ENCODE measurements at regions not wholly inside any gene's neighbourhood (a gene's known extent, or its start where the extent isn't known, plus 50 kb on each side); places are given as distances from the start of the nearest gene placed in this dataset.
"Not testable (repeated sequence)": the region's sequence is repeated elsewhere in the genome, so short reads cannot be mapped to it uniquely, and the experiment has no call there.

DNA sequence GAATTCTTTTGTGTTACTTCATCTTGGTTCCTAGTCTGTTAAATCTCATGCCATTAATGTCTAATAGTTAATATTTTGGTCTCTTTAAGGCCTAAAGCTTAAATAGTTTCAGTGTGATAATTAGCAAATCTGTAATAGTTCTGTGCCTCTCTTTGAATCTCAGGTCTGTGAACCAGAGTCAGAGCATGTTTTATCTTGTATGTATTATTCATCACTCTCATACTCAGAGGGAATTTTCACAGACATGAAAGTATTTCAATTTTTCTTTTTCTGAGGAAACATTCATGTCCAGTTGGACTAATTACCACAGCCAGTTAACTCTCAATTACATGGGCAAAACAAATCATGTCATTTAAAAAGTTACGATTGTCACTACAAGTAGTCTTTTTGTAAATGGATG is 931.9 kb upstream of the SLC39A10 start:
- no peak overlapping the region for H3K4me3 ChIP-seq (ENCODE audit: low read depth, low read length)

DNA sequence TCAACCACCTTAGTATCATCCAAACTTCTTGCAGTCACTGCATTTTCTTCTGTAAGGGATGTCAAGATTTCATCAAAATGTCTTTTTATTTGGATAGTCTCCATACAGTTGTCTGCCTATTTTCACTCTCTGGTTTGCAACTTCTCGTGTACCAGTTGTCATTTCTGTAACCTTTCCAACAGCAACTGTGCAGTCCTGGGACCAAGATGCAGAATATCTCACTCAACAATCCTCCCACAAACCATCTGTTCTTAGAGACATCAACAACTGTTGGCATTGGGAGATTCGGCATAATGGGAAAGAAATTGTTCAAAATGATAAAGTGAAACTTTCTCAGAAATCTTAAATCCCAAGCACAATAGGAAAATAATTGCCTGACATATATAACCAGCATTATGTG is 933.6 kb upstream of the SLC39A10 start:
- H3K4me3 ChIP-seq (ENCODE audit: low read depth, low read length), result no peak overlapping the region

DNA sequence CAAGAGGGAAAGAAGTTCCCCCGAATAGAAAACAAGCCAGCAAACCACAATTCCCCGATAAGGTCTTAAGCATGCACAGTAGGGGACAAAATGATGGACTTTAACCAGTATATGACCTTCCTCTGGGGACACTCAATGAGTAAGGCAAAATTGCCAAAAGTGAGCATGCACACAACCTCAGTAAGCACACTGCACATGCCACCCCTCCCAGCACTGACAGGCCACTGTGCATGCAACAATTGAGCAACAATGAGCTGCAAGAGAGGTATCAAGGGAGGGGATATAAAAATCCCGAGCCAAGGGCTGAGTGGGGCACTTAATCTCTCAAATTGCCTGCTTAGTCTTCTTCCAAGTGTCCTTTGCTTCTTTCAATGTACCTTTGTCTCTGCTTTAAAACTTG is 935.8 kb upstream of the SLC39A10 start:
- H3K4me3 ChIP-seq (ENCODE audit: low read depth, low read length), result no peak overlapping the region

- no peak overlapping the region for H3K4me3 ChIP-seq (ENCODE audit: low read depth, low read length)
Observed at GRCh38 chr2:194720462-194720861, 936.6 kb upstream of the SLC39A10 start.

DNA sequence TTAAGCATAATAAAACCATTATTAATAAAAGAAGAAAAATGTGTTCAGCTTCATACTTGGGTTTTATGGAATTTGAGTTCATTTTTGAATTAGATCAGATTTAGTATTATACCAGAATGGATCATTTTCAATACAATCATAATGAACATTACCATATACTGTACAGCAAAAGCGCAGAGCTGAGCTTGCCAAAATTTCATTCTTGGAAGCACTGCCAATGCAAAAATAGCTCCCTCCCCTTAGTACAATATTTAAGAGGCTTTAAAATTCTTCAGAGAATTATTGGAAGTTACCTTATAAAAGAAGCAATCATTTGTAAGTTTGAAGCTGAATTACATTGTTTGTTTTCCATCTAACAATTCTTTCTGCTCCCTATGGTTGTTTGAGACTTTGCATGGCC is 938.1 kb upstream of the SLC39A10 start:
- no peak overlapping the region for H3K4me3 ChIP-seq (ENCODE audit: low read depth, low read length)

GRCh38 chr2:194714541-194714940 is 942.5 kb upstream of the SLC39A10 start:
- no peak overlapping the region for H3K4me3 ChIP-seq (ENCODE audit: low read depth, low read length)

DNA sequence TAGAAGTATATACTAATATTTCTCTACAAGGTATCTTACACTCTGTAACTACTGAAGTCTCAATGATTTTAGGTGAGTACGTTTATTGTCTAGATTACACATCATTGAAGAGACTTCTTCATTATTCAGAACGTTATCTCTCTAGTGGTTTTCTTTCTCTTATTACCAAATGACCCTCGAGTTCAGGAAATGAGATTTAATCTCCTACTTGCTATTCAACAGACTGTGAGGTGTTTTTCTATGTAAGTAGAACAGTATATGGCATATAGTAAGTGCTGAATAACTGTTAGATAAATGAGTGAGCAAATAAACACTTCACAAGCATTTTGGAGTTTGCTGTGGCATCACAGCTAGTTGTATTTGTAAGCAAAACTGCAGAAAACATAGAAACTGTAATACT is 947.2 kb upstream of the SLC39A10 start:
- no peak overlapping the region for H3K4me3 ChIP-seq (ENCODE audit: low read depth, low read length)

DNA sequence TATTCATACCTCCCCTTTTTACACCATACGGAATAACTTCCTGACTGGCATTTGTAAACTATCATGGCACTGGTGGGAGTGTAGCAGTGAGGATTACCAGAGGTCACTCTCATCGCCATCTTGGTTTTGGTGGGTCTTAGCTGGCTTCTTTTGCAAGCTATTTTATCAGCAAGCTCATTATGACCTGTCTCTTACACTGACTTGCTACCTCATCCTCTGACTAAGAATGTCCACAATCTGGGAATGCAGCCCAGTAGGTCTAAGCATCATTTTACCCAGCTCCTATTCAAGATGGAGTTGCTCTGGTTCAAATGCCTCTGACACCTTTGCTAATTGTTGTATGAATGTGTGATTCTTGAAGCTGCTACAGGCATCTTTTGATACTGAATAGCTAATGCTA is 950.8 kb upstream of the SLC39A10 start:
- H3K4me3 ChIP-seq (ENCODE audit: low read depth, low read length), result no peak overlapping the region

DNA sequence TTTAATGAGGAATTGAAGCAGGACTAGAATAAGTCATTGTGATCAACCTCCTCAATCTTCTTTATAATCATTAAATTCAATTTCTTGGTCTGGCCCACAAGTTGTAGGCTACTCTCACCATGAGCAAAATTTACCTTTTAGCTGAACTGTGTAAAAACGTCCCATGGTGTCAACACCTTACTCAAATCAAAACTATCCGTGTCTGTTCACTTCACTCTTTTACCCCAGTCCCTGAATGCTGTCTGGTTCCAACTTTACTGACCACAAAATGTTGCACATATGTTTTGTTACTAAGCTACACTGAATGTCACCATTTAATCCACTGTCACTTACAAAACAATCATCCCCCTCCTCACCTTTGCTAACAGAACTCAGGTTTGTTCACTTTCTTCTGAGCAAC is 951.6 kb upstream of the SLC39A10 start:
- H3K4me3 ChIP-seq (ENCODE audit: low read depth, low read length), result no peak overlapping the region

GRCh38 chr2:194700726-194701125 is 956.3 kb upstream of the SLC39A10 start:
- no peak overlapping the region for H3K4me3 ChIP-seq (ENCODE audit: low read depth, low read length)

DNA sequence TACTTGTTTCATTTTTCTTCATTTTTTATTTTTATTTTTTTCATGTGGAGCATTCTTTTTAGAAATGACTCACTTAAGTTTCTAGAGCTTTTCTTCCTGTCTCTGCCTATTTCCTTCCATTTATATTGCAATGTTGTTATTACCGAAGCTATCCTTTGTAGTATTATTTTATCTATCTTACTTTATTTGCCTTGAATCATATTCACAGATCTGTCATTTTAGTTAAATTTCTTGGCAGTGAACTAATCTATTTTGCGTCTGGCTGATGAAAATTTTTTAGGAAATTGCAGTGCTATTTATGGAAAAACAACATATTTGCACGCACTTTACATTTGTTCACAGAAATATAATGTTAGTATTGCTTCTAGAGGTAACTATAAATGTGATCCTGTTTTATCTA is 956.9 kb upstream of the SLC39A10 start:
- H3K4me3 ChIP-seq (ENCODE audit: low read depth, low read length), result no peak overlapping the region

DNA sequence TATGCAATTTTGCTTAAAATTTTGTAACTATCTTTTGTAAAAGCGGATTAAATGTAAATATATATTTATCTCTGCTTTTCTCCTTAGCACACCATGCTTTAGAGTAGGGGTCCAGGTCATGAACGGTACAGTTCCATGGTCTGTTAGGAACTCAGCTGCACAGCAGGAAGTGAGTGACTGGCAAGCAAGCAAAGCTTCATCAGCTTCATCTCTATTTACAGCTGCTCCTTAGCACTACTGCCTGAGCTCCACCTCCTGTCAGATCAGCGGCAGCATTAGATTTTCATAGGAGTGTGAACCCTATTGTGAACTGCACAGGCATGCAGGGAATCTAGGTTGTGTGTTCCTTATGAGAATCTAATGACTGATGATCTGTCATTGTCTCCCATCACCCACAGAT is 959.0 kb upstream of the SLC39A10 start:
- H3K4me3 ChIP-seq (ENCODE audit: low read depth, low read length), result no peak overlapping the region

GRCh38 chr2:194697439-194697838 is 959.6 kb upstream of the SLC39A10 start:
- no peak overlapping the region for H3K4me3 ChIP-seq (ENCODE audit: low read depth, low read length)

GRCh38 chr2:194696690-194697089 is 960.3 kb upstream of the SLC39A10 start:
- no peak overlapping the region for H3K4me3 ChIP-seq (ENCODE audit: low read depth, low read length)

- H3K4me3 ChIP-seq (ENCODE audit: low read depth, low read length), result no peak overlapping the region
Observed at GRCh38 chr2:194686569-194686968, 970.5 kb upstream of the SLC39A10 start.

GRCh38 chr2:194674043-194674442 is 983.0 kb upstream of the SLC39A10 start:
- no peak overlapping the region for H3K4me3 ChIP-seq (ENCODE audit: low read depth, low read length)

DNA sequence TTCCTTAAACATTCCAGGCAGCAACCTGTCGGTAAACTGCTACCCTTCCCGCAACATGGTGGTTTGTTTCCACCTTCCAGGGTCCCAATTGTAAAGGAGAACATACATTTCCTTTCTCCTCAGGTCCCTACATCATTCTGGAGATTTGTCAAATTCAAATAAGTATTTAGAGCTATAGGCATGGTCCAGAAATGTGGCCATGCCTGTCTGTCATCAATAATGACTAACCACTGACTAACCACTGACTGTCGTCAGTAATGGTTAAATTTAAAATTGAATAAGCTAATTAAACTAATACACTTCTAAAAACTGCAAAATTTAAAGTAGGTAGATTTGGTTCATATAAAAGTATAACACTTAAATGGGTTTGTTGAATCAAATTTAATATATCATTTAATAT is 984.0 kb upstream of the SLC39A10 start:
- H3K4me3 ChIP-seq (ENCODE audit: low read depth, low read length), result no peak overlapping the region

GRCh38 chr2:194661431-194661830 is 995.6 kb upstream of the SLC39A10 start:
- no peak overlapping the region for H3K4me3 ChIP-seq (ENCODE audit: low read depth, low read length)

- not testable (repeated sequence) for H3K4me3 ChIP-seq (ENCODE audit: low read depth, low read length)
Observed at GRCh38 chr2:194639057-194639456, 1018.0 kb upstream of the SLC39A10 start.

- H3K4me3 ChIP-seq (ENCODE audit: low read depth, low read length), result no peak overlapping the region
Observed at GRCh38 chr2:194621945-194622344, 1035.1 kb upstream of the SLC39A10 start.

- no peak overlapping the region for H3K4me3 ChIP-seq (ENCODE audit: low read depth, low read length)
Observed at GRCh38 chr2:194619366-194619765, 1037.7 kb upstream of the SLC39A10 start.

- no peak overlapping the region for H3K4me3 ChIP-seq (ENCODE audit: low read depth, low read length)
Observed at GRCh38 chr2:194618432-194618831, 1038.6 kb upstream of the SLC39A10 start.

GRCh38 chr2:194616334-194616733 is 1040.7 kb upstream of the SLC39A10 start:
- no peak overlapping the region for H3K4me3 ChIP-seq (ENCODE audit: low read depth, low read length)

DNA sequence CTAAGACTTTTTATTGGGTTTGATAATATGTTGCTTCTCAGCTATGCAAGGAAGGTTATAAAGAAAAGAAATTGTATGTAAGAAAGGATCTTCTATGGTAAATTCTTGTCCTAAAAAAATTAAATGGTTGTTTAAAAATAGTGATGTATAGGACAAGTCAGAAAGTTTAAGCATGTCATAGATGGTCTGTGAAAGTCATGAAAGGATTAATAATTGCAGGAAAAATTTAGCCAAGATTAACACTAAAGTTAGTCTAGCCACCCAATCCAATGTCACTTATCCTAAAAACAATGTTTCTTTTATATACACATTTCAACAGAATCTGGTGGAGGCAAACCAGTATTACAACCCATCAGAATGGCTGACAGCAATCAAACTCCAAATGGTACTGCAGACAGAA is 1046.7 kb upstream of the SLC39A10 start:
- no peak overlapping the region for H3K4me3 ChIP-seq (ENCODE audit: low read depth, low read length)
